ENCODE measurements at regions not wholly inside any gene's neighbourhood (a gene's known extent, or its start where the extent isn't known, plus 50 kb on each side); places are given as distances from the start of the nearest gene placed in this dataset.

DNA sequence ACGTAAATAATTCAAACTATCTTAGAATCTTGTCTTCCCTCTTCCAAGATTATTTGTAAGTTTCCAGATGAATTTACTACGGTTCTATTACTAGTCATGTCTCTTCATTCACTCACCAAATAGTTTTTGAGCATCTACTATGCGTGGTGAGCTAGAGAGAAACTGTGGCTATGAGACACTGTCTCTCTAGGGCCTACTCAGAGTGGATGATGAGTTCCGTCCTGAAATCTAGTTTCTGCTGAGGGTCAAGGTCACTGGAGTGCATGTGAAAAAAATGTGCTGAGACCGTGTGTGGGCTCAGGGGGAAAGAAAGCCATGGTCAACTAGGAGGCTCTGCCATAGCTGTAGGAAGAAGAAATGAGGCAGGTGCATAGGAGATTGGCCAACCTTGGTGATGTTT lies 320.2 kb upstream of the GATB start:
- Mint-ChIP-seq H3K4me3 (no peak overlapping the region), H3K9me3 (peaks cover 0 to 8% (median 0%) of the 10 kb centered on the region in 7 donors), H3K27me3 (ENCODE audit: low read depth in 3 of 3) (peaks cover 0 to 3% (median 0%) of the 10 kb centered on the region in 3 donors), H3K4me1 (peaks cover 14% of the 10 kb centered on the region), H3K27ac (no peak overlapping the region), H3K36me3 (no peaks in the 10 kb centered on the region)
- no peaks in the 10 kb centered on the region for H3K79me2 ChIP-seq (ENCODE audit: insufficient read depth, low read length)
- no peaks in the 10 kb centered on the region for H3K27me3 ChIP-seq (ENCODE audit: control insufficient read depth in 2 of 2, insufficient read depth in 2 of 2, low read length in 2 of 2)
- H3K4me2 ChIP-seq (replicated peaks; ENCODE audit: extremely low read depth, low read length, poor library complexity, severe bottlenecking) = no peak overlapping the region
- H3K9me3 ChIP-seq (replicated peaks in 1 of 2; ENCODE audit: control insufficient read depth in 1 of 2, insufficient read depth in 1 of 2, low read length in 2 of 2) = no peaks in the 10 kb centered on the region
- H4K20me1 ChIP-seq (ENCODE audit: insufficient read depth, low read length) = no peaks in the 10 kb centered on the region
- no peak overlapping the region for H2AFZ ChIP-seq (ENCODE audit: insufficient read depth, low read depth, low read length, poor library complexity, severe bottlenecking)
- TF ChIP-seq, protein P1, sequence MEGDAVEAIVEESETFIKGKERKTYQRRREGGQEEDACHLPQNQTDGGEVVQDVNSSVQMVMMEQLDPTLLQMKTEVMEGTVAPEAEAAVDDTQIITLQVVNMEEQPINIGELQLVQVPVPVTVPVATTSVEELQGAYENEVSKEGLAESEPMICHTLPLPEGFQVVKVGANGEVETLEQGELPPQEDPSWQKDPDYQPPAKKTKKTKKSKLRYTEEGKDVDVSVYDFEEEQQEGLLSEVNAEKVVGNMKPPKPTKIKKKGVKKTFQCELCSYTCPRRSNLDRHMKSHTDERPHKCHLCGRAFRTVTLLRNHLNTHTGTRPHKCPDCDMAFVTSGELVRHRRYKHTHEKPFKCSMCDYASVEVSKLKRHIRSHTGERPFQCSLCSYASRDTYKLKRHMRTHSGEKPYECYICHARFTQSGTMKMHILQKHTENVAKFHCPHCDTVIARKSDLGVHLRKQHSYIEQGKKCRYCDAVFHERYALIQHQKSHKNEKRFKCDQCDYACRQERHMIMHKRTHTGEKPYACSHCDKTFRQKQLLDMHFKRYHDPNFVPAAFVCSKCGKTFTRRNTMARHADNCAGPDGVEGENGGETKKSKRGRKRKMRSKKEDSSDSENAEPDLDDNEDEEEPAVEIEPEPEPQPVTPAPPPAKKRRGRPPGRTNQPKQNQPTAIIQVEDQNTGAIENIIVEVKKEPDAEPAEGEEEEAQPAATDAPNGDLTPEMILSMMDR (IDR thresholded peaks at IDR 0.05) = no peak
- H3K4me3 ChIP-seq (replicated peaks in 1 of 3; ENCODE audit: low read depth in 2 of 3, low read length in 3 of 3) = no peak overlapping the region
- no peaks in the 10 kb centered on the region for H3K36me3 ChIP-seq (replicated peaks in 1 of 2; ENCODE audit: control insufficient read depth in 1 of 2, insufficient read depth in 2 of 2, low read length in 2 of 2)
- no peaks in the 10 kb centered on the region for H3K4me1 ChIP-seq (ENCODE audit: control insufficient read depth in 1 of 2, insufficient read depth in 2 of 2, low read length in 2 of 2)
- intact Hi-C loops (cut with micrococcal nuclease) = no loop called here
- WGBS (ENCODE audit: insufficient coverage) = 90% methylated on average over 3 of the region's 5 CpGs
- DNase-seq = no peak
- no peak overlapping the region for H3K27ac ChIP-seq (ENCODE audit: low read depth in 1 of 2, low read length in 2 of 2)
- no peak overlapping the region for H3K9ac ChIP-seq (ENCODE audit: insufficient read depth, low read length, poor library complexity, severe bottlenecking)

DNA sequence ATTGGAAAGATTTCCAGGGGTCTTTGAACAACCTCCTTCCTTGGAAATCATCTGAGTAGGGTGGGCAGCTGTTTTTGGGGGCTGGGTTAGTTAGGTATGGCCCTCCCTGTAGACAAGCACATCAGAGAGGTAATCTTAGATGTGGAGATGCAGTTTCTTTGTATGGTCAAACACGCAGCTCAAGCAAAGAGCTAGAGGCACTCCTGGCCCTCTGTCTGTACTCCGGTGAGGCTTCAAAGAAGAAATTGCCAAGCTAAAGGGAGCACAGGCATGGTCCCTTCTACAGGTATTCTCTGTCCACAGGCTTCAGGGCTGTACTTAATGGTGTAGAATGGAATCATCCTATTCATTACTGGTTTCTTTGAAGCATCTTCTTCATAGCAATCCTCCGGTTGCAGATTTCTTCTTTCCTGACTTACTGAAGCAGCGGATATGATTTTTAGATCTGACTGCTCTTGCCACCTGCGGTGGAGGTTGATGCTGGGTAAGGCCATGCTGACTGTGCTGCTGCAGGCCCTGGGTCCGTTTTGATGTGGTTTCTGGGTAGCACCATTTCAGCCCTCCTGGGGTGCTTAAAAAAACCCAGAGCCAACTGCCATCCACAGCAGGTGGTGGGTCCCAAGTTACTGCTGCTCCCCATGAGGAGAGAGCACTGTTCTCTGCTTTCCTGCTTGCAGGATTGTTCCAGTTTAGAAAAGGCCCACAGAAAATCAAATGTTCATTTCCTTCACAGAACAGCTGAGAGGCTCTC lies 318.9 kb upstream of the GATB start:
- H3K4me2 ChIP-seq (replicated peaks; ENCODE audit: extremely low read depth, low read length, poor library complexity, severe bottlenecking) = no peak overlapping the region
- TF ChIP-seq, protein P1 (IDR thresholded peaks at IDR 0.05) = no peak
- H3K4me1 Mint-ChIP-seq = peaks cover 14% of the 10 kb centered on the region
- peaks cover 0 to 8% (median 0%) of the 10 kb centered on the region in 7 donors for H3K9me3 Mint-ChIP-seq
- H3K27ac Mint-ChIP-seq = no peak overlapping the region
- no peaks in the 10 kb centered on the region for H3K36me3 ChIP-seq (replicated peaks in 1 of 2; ENCODE audit: control insufficient read depth in 1 of 2, insufficient read depth in 2 of 2, low read length in 2 of 2)
- H3K4me3 Mint-ChIP-seq = no peak overlapping the region
- 79% methylated on average over 4 of the region's 6 CpGs for WGBS (ENCODE audit: insufficient coverage)
- intact Hi-C loops (cut with micrococcal nuclease) = no loop called here
- H3K9ac ChIP-seq (ENCODE audit: insufficient read depth, low read length, poor library complexity, severe bottlenecking) = no peak overlapping the region
- H3K27me3 Mint-ChIP-seq (ENCODE audit: low read depth in 3 of 3) = peaks cover 0 to 3% (median 0%) of the 10 kb centered on the region in 3 donors
- no peaks in the 10 kb centered on the region for H4K20me1 ChIP-seq (ENCODE audit: insufficient read depth, low read length)
- H3K4me3 ChIP-seq (replicated peaks in 1 of 3; ENCODE audit: low read depth in 2 of 3, low read length in 3 of 3) = no peak overlapping the region
- H3K36me3 Mint-ChIP-seq = no peaks in the 10 kb centered on the region
- H3K79me2 ChIP-seq (ENCODE audit: insufficient read depth, low read length) = no peaks in the 10 kb centered on the region
- no peaks in the 10 kb centered on the region for H3K4me1 ChIP-seq (ENCODE audit: control insufficient read depth in 1 of 2, insufficient read depth in 2 of 2, low read length in 2 of 2)
- H3K27ac ChIP-seq (ENCODE audit: low read depth in 1 of 2, low read length in 2 of 2) = no peak overlapping the region
- no peaks in the 10 kb centered on the region for H3K27me3 ChIP-seq (ENCODE audit: control insufficient read depth in 2 of 2, insufficient read depth in 2 of 2, low read length in 2 of 2)
- no peaks in the 10 kb centered on the region for H3K9me3 ChIP-seq (replicated peaks in 1 of 2; ENCODE audit: control insufficient read depth in 1 of 2, insufficient read depth in 1 of 2, low read length in 2 of 2)
- DNase-seq = no peak
- H2AFZ ChIP-seq (ENCODE audit: insufficient read depth, low read depth, low read length, poor library complexity, severe bottlenecking) = no peak overlapping the region

Measured in CD14-positive monocyte (primary cell).